HEK293 (cell line): ENCODE measurements at regions not wholly inside any gene's neighbourhood (a gene's known extent, or its start where the extent isn't known, plus 50 kb on each side); places are given as distances from the start of the nearest gene placed in this dataset.

Experiments
- ATF2 ChIP-seq: fragments of 450-650 bp; formaldehyde crosslinking; IDR thresholded peaks from 2 replicates; pipeline ENCODE4 v1.5.1; 2016; ENCODE audit warnings: missing biosample characterization, missing genetic modification characterization, low read depth
- CTCF ChIP-seq: fragments of 450-650 bp; formaldehyde crosslinking; IDR thresholded peaks from 2 replicates; pipeline ENCODE4 v1.5.1; 2016; ENCODE audit warnings: missing biosample characterization, missing genetic modification characterization
- PRDM6 ChIP-seq: fragments of 450-650 bp; formaldehyde crosslinking; IDR thresholded peaks from 2 replicates; pipeline ENCODE4 v1.5.1; 2017; ENCODE audit warnings: missing biosample characterization, missing genetic modification characterization
- TSHZ1 ChIP-seq: fragments of 450-650 bp; formaldehyde crosslinking; IDR thresholded peaks from 2 replicates; pipeline ENCODE4 v1.5.1; 2016; ENCODE audit warnings: missing biosample characterization, missing genetic modification characterization, borderline replicate concordance
- ZBTB10 ChIP-seq: fragments of 450-650 bp; formaldehyde crosslinking; IDR thresholded peaks from 2 replicates; pipeline ENCODE4 v1.5.1; 2016; ENCODE audit warnings: missing biosample characterization, missing genetic modification characterization
- ZBTB26 ChIP-seq: fragments of 450-650 bp; formaldehyde crosslinking; optimal IDR thresholded peaks from 2 replicates; pipeline ENCODE3; 2016; ENCODE audit warnings: missing biosample characterization, mild to moderate bottlenecking, missing genetic modification characterization
- ZEB2 ChIP-seq: fragments of 450-650 bp; formaldehyde crosslinking; IDR thresholded peaks from 2 replicates; pipeline ENCODE4 v1.5.1; 2016; ENCODE audit warnings: missing biosample characterization, missing genetic modification characterization

GRCh38 chr7:125559921-125560320 is 630.3 kb upstream of the POT1 start:
- TF ChIP-seq CTCF (tag by site-specific recombination) (no peak), PRDM6 (tag by site-specific recombination) (no peak), ATF2 (tag by site-specific recombination) (no peak), ZBTB26 (no peak), TSHZ1 (tag by site-specific recombination) (no peak), ZBTB10 (tag by site-specific recombination) (no peak), ZEB2 (no peak)
